ENCODE measurements at regions not wholly inside any gene's neighbourhood (a gene's known extent, or its start where the extent isn't known, plus 50 kb on each side); places are given as distances from the start of the nearest gene placed in this dataset.

DNA sequence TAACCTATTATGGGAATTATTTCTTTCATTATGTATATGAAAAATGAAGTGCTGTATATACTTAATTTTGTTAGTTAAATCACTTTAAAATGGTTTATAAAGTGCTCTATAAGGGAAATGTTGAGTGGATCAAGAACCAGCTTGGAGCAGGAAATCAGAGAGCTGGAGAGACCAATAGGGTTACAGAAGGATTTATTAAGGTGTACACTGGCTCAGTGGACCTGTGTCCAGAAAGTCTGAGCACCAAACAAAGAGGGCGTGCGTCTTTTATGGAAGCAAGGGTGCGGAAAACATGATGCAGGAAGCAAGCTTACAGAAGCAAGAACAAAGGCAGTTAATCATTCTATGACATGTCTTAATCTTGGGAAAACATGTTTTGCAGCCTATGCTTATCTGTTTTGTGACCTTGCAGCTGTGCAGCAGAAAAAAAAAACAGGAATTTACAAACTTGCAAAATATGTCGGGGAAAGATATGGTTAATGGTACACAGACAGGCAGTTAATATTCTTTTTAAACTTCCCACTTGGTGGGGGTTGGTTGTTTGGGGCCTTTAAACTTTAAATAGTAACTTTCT is 65.2 kb upstream of the SLC35G4 start:
- Histone ChIP-seq H2AFZ (ENCODE audit: low read length) (no peak overlapping the region), H3K36me3 (ENCODE audit: insufficient read depth, low read length) (no peaks in the 10 kb centered on the region), H4K20me1 (ENCODE audit: insufficient read depth, low read length) (no peaks in the 10 kb centered on the region), H3K4me2 (ENCODE audit: low read length) (no peak overlapping the region), H3K4me1 (ENCODE audit: insufficient read depth, low read length, severe bottlenecking) (no peaks in the 10 kb centered on the region), H3K27ac (ENCODE audit: low read depth, low read length, poor library complexity, severe bottlenecking) (no peak overlapping the region), H3K9me2 (ENCODE audit: low read depth, low read length) (no peaks in the 10 kb centered on the region), H3F3A (ENCODE audit: insufficient read depth, low read length) (no peaks in the 10 kb centered on the region), H3K9ac (ENCODE audit: low read length) (no peak overlapping the region), H3K4me3 (ENCODE audit: low read depth, low read length, poor library complexity, severe bottlenecking) (no peak overlapping the region), H3K79me2 (ENCODE audit: insufficient read depth, low read length) (no peaks in the 10 kb centered on the region), H3K27me3 (ENCODE audit: insufficient read depth, low read length) (peaks cover 5% of the 10 kb centered on the region; the same call in 1 of the 2 replicates), H3K9me3 (ENCODE audit: low read length) (peaks cover 10% of the 10 kb centered on the region; the same call in 1 of the 2 replicates)
- TF ChIP-seq, protein P1, sequence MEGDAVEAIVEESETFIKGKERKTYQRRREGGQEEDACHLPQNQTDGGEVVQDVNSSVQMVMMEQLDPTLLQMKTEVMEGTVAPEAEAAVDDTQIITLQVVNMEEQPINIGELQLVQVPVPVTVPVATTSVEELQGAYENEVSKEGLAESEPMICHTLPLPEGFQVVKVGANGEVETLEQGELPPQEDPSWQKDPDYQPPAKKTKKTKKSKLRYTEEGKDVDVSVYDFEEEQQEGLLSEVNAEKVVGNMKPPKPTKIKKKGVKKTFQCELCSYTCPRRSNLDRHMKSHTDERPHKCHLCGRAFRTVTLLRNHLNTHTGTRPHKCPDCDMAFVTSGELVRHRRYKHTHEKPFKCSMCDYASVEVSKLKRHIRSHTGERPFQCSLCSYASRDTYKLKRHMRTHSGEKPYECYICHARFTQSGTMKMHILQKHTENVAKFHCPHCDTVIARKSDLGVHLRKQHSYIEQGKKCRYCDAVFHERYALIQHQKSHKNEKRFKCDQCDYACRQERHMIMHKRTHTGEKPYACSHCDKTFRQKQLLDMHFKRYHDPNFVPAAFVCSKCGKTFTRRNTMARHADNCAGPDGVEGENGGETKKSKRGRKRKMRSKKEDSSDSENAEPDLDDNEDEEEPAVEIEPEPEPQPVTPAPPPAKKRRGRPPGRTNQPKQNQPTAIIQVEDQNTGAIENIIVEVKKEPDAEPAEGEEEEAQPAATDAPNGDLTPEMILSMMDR (IDR thresholded peaks at IDR 0.05; ENCODE audit: low read length) = no peak
- TF ChIP-seq EZH2 (IDR thresholded peaks at IDR 0.05; ENCODE audit: borderline replicate concordance, low read length) = no peak

DNA sequence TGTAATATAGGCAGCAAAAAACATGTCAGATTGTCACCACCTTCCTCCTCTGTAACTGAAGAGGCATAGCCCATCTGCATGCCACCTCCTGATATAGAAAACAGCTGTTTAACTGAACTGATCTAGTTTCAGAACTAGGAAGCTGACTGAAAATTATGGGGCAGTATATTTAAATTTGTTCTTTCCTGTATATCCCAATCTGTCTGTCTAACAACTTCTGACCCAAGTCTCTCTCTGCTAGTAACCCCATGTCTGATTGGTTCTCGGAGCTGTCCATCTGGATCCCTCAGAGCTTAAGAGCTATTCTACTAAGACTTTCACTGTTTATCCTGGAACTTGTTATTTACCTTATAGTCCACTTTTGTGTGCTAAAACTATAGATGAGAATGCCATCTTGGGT is 68.2 kb upstream of the SLC35G4 start:
- no peaks in the 10 kb centered on the region for H3K4me1 ChIP-seq (ENCODE audit: insufficient read depth, low read length, severe bottlenecking)
- H3F3A ChIP-seq (ENCODE audit: insufficient read depth, low read length) = no peaks in the 10 kb centered on the region
- no peaks in the 10 kb centered on the region for H3K36me3 ChIP-seq (ENCODE audit: insufficient read depth, low read length)
- TF ChIP-seq, protein P1 (IDR thresholded peaks at IDR 0.05; ENCODE audit: low read length) = no peak
- TF ChIP-seq EZH2 (IDR thresholded peaks at IDR 0.05; ENCODE audit: borderline replicate concordance, low read length) = no peak
- no peaks in the 10 kb centered on the region for H3K79me2 ChIP-seq (ENCODE audit: insufficient read depth, low read length)
- H3K9me2 ChIP-seq (ENCODE audit: low read depth, low read length) = no peaks in the 10 kb centered on the region
- H3K9me3 ChIP-seq (ENCODE audit: low read length) = peaks cover 10% of the 10 kb centered on the region; the same call in 1 of the 2 replicates
- H3K27ac ChIP-seq (ENCODE audit: low read depth, low read length, poor library complexity, severe bottlenecking) = no peak overlapping the region
- no peak overlapping the region for H3K9ac ChIP-seq (ENCODE audit: low read length)
- H3K4me2 ChIP-seq (ENCODE audit: low read length) = no peak overlapping the region
- no peak overlapping the region for H3K4me3 ChIP-seq (ENCODE audit: low read depth, low read length, poor library complexity, severe bottlenecking)
- peaks cover 5% of the 10 kb centered on the region; the same call in 1 of the 2 replicates for H3K27me3 ChIP-seq (ENCODE audit: insufficient read depth, low read length)
- no peaks in the 10 kb centered on the region for H4K20me1 ChIP-seq (ENCODE audit: insufficient read depth, low read length)
- H2AFZ ChIP-seq (ENCODE audit: low read length) = no peak overlapping the region

DNA sequence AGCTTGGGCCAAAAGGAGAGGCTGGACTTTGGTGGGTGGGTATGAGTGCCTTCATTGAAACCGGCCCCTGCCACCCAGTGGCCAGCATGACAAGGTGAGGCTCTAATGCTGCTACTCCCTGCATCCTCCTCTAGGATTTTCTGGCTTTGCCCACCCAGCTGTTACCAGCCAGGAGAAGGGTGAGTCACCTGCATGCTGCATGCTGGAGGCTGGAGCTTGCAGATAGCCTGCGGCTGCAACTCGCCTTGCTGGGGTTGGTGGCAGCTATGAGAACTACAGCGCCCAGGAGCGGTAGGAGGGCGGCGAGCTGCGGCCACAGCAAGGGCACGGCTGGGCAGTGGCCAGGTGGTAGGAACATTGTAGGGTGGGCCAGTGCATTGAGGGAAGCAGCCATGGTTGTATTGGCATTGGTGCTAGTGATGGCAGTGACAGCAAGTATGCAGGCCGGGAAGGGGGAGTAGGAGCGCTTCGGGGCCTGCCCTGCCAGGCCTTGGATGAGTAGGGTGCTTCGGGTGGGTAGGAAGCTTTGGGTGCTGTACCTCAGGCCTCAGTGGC is 75.4 kb upstream of the SLC35G4 start:
- Histone ChIP-seq H3K4me3 (ENCODE audit: low read depth, low read length, poor library complexity, severe bottlenecking) (no peak overlapping the region), H3K36me3 (ENCODE audit: insufficient read depth, low read length) (no peaks in the 10 kb centered on the region), H3K79me2 (ENCODE audit: insufficient read depth, low read length) (no peaks in the 10 kb centered on the region), H3K27ac (ENCODE audit: low read depth, low read length, poor library complexity, severe bottlenecking) (no peak overlapping the region), H3K4me1 (ENCODE audit: insufficient read depth, low read length, severe bottlenecking) (no peaks in the 10 kb centered on the region), H3K9me2 (ENCODE audit: low read depth, low read length) (no peaks in the 10 kb centered on the region), H3K9me3 (ENCODE audit: low read length) (no peaks in the 10 kb centered on the region), H3F3A (ENCODE audit: insufficient read depth, low read length) (no peaks in the 10 kb centered on the region), H3K4me2 (ENCODE audit: low read length) (no peak overlapping the region), H3K27me3 (ENCODE audit: insufficient read depth, low read length) (0 out of 2 replicates have a peak, but pooled peaks cover 3% of the 10 kb centered on the region), H2AFZ (ENCODE audit: low read length) (no peak overlapping the region), H4K20me1 (ENCODE audit: insufficient read depth, low read length) (no peaks in the 10 kb centered on the region), H3K9ac (ENCODE audit: low read length) (no peak overlapping the region)
- TF ChIP-seq, protein P1 (IDR thresholded peaks at IDR 0.05; ENCODE audit: low read length) = no peak
- TF ChIP-seq EZH2 (IDR thresholded peaks at IDR 0.05; ENCODE audit: borderline replicate concordance, low read length) = no peak
